ENCODE measurements at regions not wholly inside any gene's neighbourhood (a gene's known extent, or its start where the extent isn't known, plus 50 kb on each side); places are given as distances from the start of the nearest gene placed in this dataset.
"Not testable (repeated sequence)": the region's sequence is repeated elsewhere in the genome, so short reads cannot be mapped to it uniquely, and the experiment has no call there.

DNA sequence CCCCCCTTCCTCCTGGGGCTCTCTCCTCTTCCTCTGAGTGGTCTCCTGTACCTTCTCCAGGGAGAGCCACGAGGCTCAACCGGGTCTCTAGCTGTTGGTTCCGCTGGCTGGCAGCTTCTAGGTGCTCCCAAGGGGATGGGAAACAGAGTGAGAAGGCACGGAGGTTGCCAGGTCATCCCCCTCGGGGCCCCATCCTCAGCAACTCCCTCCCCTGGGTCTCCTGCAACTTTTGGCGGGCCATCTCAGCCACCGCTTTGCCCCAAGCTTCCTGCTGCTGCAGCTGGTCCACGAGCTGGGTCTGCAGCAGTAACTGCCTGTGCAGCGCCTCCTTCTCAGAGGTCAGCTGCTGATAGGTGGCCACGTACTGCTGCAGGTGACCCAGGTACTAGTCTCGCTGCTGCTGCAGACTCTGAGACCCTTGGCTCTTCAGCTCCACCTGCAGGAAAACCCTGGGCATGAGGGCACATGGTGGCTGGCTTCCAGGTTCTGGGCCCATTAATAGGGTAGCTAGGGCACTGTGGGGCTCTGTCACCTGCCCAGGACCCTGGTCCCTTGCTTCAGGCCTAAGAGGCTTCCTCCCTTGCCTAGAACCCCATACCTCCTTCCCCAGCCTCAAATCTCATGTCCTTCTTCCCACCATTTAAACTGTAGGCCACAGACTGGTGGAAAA, 160.4 kb downstream of the TBC1D2B start:
- not testable (repeated sequence) for H3K4me3 Mint-ChIP-seq, H3K27me3 Mint-ChIP-seq, H3K36me3 Mint-ChIP-seq, H3K9me3 Mint-ChIP-seq, H3K4me1 Mint-ChIP-seq, H3K27ac Mint-ChIP-seq

GRCh38 chr15:77915961-77916330, 161.6 kb downstream of the TBC1D2B start:
- H3K27me3 Mint-ChIP-seq, H3K36me3 Mint-ChIP-seq, H3K4me1 Mint-ChIP-seq, H3K9me3 Mint-ChIP-seq, H3K4me3 Mint-ChIP-seq, H3K27ac Mint-ChIP-seq: not testable (repeated sequence)

DNA sequence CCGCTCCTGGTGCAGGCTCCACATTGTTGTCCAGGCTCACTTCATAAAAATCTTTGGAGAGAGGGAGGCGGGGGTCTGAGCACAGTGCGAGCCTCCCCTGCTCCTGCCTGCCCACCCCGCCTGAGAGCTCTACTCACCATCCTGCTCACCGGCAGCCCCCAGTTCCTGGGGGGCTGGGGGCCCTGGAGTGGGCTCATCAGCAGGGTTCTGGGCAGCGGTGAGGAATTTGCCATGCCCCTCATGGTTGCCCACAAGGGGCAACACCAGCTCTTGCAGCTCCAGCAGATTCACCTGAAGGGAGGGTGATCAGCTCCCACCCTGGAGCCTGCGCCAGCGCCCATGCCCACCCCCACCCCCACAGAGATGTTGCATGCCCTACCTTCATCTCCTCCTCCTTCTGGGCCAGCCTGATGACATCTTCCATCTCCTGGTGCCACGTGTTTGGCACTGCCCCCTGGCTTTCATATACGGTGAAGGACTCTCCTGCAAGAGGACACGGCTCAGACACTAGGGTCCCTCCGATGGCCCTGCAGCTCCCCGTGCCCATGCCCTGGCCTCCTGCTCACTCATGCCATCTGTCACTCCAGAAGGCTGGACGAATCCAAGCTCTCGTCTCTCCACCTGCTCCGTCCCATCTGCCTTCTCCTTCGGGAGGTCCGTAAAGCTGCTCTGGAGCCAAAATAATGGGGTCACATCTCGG, 162.1 kb downstream of the TBC1D2B start:
- H3K36me3 Mint-ChIP-seq: no peaks in the 10 kb centered on the region
- H3K4me1 Mint-ChIP-seq: no peaks in the 10 kb centered on the region
- H3K27ac Mint-ChIP-seq: no peak overlapping the region
- H3K4me3 Mint-ChIP-seq: no peak overlapping the region
- no peaks in the 10 kb centered on the region for H3K9me3 Mint-ChIP-seq
- no peaks in the 10 kb centered on the region for H3K27me3 Mint-ChIP-seq

- H3K4me1 Mint-ChIP-seq, H3K4me3 Mint-ChIP-seq, H3K9me3 Mint-ChIP-seq, H3K36me3 Mint-ChIP-seq, H3K27ac Mint-ChIP-seq, H3K27me3 Mint-ChIP-seq: not testable (repeated sequence)
These were observed 163.0 kb downstream of the TBC1D2B start for GRCh38 chr15:77914531-77914930.

DNA sequence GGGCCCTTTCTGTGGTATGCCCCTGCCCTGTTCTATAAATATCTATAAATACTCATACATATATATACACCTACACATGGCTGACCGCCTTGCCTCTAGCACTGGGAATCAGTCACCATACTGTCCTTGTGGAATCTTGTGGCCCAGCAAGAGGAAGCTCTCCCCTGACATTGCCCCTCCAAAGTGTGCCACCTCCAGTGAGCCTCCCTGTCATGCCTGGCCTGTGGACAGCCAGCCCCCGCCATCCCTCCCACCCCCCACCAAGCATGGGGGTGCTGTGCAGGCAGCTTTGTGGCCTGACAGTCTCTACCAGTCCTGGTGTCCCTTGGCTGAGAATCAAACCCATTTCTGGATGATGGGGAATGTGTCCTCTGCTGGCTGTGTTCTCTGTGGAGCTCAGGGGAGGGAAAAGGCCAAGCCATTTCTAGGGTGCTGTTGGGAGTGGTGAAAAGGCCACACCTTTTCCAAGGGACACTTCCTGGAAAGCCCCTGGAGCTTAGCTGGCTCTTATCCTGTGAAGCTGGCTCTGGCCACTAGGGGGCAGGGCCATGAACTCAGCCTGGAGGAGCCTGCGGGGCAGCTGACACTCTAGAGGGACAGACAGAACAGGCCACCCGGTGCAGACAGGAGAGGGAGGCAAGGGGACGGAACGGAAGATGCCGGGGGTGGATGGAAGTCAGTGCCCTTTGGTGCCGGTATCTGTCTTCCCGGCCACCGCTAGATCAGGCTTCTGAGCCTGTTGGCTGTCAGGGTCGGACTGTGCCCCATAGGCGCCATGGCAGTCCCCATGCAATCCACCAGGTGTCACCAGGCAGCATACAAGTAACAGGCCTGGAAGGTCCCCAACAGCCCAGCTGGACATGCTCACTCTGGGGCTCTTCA, 167.2 kb downstream of the TBC1D2B start:
- not testable (repeated sequence) for H3K36me3 Mint-ChIP-seq, H3K4me1 Mint-ChIP-seq, H3K27me3 Mint-ChIP-seq, H3K9me3 Mint-ChIP-seq, H3K27ac Mint-ChIP-seq
- H3K4me3 Mint-ChIP-seq: peak overlapping the region; percentile 79

DNA sequence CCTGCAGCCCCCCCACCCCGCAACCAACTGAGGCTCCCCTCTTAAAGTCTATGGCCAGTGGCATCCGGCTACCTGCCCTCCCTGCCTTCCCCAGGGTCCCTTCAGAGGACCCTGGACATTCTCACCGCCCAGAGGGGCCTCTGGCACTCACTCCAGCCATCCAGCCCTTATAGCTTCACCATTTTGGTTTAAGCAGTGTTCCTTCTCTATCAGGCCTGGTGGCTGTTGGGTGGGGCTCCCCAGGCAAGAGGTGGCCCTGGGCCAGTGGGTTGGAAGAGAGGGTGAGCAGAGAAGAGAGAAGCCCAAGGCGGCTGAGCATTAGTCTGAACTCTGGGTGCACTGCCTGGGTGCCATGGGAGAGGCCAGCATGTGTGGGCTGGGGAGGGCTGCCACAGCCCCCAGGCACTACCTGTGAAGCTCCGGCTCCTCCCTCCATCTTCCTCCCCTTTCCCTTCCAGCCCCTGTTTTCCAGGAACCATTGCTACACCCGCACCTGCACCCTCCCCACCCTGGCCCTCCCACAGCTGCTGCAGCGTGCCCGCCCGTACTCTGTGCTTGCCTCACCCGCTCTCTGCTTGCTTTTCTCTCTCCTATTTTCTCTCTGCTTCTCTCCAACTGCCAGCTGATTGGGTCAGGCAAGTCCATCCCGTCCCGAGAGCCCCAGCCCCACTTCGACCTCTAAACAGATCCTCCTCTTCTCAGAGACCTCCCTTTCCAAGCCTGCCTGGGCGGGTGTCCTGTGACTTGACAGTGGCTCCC, 168.2 kb downstream of the TBC1D2B start:
- Mint-ChIP-seq H3K4me1 (no peaks in the 10 kb centered on the region), H3K36me3 (no peaks in the 10 kb centered on the region), H3K27ac (no peak overlapping the region), H3K9me3 (no peaks in the 10 kb centered on the region), H3K27me3 (no peaks in the 10 kb centered on the region), H3K4me3 (no peak overlapping the region)

DNA sequence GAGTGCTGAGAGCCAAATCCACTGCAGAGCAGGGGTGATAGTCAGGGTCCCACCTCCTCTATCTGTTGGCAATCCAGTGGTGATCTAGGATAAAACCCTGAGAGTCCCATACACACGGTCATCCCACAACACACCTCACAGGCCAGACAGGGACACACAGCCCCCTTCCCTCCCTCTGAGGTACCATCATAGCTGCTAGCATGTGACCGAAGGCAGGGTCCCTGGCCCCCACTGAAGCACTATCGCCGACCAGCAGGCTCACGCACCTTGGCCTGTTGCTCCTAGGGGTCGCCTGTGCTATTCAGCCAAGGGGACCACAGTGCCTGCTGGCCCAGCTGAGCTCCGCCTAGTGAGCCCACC, 168.8 kb downstream of the TBC1D2B start:
- not testable (repeated sequence) for H3K36me3 Mint-ChIP-seq, H3K27me3 Mint-ChIP-seq, H3K9me3 Mint-ChIP-seq, H3K4me3 Mint-ChIP-seq, H3K4me1 Mint-ChIP-seq, H3K27ac Mint-ChIP-seq

DNA sequence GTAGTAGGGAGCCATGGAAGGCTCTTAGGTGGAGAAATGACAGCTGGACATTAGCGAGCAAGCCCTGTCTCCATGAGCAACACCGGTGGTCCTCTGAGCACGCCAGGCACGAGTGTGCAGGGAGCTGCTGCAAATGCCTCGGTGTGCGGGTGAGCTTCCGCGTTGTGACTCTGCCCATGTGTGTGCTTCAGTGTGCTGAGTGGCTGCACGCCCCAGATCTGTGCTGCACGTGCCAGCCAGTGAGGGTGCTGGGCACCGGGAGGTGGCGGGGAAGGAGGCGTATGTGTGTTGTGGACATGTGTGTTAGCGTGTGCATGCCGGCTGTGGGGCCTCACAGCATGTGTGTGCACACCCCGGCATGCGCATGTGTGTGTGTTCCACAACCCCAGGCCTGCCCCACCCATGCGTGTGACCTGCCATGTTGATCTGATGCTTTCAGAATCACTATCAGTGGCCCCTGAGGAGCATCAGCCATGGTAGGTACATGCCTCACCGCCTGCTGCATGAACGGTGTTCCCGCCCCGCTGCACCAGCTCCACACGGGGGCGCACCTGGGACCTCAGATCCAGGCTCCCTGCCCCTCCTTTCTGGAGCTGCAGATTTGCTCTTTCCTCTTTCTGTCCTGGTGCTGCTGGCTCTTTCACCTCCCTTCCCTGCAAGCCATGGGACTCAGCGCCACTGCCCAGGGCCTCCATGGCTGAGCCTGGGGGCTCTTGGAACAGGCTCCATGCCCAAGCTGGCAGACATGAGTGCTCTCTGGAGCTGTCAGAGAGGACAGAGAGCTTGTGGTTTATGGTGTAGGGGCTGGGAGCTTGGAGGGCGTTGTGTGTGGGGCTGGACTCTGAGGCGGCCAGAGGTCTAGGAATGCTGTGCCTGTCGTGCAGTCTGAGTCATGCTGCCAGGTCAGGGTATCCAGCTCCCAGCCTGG, 169.4 kb downstream of the TBC1D2B start:
- no peak overlapping the region for H3K27ac Mint-ChIP-seq
- no peaks in the 10 kb centered on the region for H3K36me3 Mint-ChIP-seq
- H3K4me1 Mint-ChIP-seq: no peaks in the 10 kb centered on the region
- H3K27me3 Mint-ChIP-seq: no peaks in the 10 kb centered on the region
- H3K4me3 Mint-ChIP-seq: no peak overlapping the region
- no peaks in the 10 kb centered on the region for H3K9me3 Mint-ChIP-seq

- H3K27me3 Mint-ChIP-seq, H3K4me3 Mint-ChIP-seq, H3K4me1 Mint-ChIP-seq, H3K9me3 Mint-ChIP-seq, H3K36me3 Mint-ChIP-seq, H3K27ac Mint-ChIP-seq: not testable (repeated sequence)
These were observed 171.2 kb downstream of the TBC1D2B start for GRCh38 chr15:77906062-77906990.

- Mint-ChIP-seq H3K36me3 (no peaks in the 10 kb centered on the region), H3K4me1 (no peaks in the 10 kb centered on the region), H3K27me3 (no peaks in the 10 kb centered on the region), H3K9me3 (no peaks in the 10 kb centered on the region), H3K4me3 (no peak overlapping the region), H3K27ac (no peak overlapping the region)
These were observed 172.1 kb downstream of the TBC1D2B start for GRCh38 chr15:77905301-77905920.

DNA sequence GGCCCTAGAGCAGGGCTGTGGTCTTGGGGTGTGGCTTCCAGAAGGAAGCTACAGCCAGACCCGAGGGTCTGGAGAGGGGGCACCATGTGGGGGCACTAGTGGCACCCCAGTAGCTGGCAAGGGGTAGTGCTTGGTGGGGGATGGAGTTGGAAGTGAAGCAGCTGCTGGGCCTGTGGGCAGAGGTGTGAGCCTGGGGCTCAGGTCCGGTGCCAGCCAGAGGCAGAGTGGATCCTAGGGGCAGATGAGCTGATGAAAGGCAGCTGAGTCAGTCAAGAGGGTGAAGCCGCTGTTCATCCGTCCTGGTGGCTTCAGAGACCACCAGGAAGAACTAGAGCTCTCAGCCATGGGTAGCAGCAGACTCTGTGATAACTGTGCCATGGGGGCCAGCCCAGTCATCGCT, 172.6 kb downstream of the TBC1D2B start:
- H3K9me3 Mint-ChIP-seq: no peaks in the 10 kb centered on the region
- no peak overlapping the region for H3K27ac Mint-ChIP-seq
- no peaks in the 10 kb centered on the region for H3K4me1 Mint-ChIP-seq
- H3K27me3 Mint-ChIP-seq: no peaks in the 10 kb centered on the region
- H3K36me3 Mint-ChIP-seq: no peaks in the 10 kb centered on the region
- H3K4me3 Mint-ChIP-seq: no peak overlapping the region

DNA sequence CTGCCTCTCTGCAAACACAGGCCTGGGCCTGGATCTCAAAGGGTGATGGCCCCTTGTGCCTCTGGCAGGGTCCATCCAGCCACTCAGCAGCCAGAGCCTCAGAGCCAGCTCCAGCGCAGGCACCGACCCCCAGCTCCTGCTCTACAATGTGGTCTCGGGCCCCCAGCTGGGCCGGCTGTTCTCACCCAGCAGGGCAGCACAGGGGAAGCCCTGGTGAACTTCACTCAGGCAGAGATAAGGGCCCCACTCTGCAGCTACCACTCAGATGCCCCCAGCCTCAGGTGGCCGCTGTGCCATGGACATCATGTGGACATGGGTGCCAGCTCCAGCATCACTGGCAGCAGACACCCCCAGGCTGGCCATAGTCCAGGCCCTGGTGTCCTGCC, 173.1 kb downstream of the TBC1D2B start:
- Mint-ChIP-seq H3K36me3 (no peaks in the 10 kb centered on the region), H3K4me1 (no peaks in the 10 kb centered on the region), H3K27me3 (no peaks in the 10 kb centered on the region), H3K27ac (peak overlapping the region; percentile 55), H3K4me3 (no peak overlapping the region), H3K9me3 (no peaks in the 10 kb centered on the region)

- H3K36me3 Mint-ChIP-seq, H3K9me3 Mint-ChIP-seq, H3K4me3 Mint-ChIP-seq, H3K27ac Mint-ChIP-seq, H3K4me1 Mint-ChIP-seq, H3K27me3 Mint-ChIP-seq: not testable (repeated sequence)
These were observed 173.6 kb downstream of the TBC1D2B start for GRCh38 chr15:77903761-77904435.
